Medulla oblongata (tissue), 1 donor: ENCODE measurements at regions not wholly inside any gene's neighbourhood (a gene's known extent, or its start where the extent isn't known, plus 50 kb on each side); places are given as distances from the start of the nearest gene placed in this dataset.

Source experiments
- DNase-seq: peaks from one replicate; pipeline ENCODE4 v3.0.0-alpha.2; 2015; ENCODE audit errors: extremely low spot score

DNA sequence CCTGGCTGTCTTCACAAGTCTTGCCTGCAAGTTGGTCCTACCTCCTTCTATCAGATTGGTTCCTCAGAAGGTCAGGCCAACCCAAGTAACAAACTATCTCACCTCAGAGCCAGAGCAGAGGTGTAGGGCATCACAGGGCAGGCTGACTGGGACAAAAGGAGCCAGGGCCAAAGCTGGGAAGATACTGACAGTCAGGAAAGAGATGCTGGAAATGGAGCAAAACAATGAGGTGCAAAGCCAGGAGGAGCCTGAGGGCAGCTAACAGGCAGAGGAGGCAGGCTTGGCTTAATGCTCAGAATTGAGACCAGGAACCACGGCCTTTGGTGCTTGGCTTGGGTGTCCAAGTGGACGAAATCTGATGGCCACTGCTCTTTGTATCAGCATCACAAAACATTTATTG, 68.4 kb upstream of the PNMA1 start:
- DNase-seq = no peak

DNA sequence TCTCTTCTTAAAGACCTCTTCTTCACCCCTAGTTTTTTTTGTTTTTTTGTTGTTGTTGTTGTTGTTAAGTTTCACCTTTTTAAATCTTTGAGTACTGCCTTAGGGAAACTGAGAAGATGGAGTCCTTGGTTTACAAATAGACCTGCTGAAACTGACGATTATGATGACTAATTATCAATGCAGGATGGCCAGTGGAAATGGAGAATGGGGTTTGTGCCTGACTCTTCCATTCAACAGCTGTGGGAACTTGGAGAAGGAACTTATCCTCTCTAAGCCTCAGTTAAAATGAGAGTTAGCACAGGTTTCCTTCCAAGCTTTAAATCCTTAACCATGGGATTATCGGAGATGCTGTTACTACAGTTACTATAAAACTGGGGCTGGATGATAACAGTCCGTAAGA, 66.7 kb upstream of the PNMA1 start:
- no peak for DNase-seq

DNA sequence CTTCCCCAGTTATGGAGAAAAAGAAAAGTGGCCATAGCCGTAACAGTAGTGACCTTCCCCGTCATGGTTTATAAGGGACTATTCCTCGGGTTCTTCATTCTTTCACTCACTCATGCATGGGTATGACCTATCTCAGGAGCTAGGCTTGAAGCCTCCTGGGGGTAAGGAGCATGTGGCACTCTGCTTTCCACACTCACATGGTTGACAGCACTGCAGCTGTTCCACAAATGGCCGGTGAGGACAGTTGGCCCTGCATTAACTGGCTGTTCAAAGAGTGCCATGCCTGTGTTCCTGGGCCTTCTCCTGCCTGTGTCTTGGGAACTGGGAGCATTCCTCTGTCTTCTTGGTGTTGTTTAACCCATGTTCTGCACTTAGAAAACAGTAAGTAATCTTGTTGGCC, 66.2 kb upstream of the PNMA1 start:
- DNase-seq = no peak

DNA sequence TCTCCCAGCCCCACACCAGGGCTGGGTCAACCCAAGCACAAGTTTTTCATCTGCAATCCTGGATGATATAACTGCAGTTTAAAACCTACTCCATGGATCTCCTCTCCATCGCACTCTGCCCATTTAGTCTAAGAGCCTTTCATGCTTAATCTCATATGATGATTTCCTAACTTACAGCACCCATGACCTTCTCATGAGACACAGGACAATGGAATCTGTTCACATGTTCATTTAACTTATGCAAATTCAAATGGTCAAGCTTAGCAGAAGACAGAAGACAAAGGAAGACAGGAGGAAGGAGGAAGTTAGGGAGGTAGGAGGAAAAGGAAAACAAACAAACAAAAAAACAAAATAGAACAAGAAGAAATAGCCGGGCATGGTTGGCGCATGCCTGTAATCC, 64.6 kb upstream of the PNMA1 start:
- DNase-seq = no peak

DNA sequence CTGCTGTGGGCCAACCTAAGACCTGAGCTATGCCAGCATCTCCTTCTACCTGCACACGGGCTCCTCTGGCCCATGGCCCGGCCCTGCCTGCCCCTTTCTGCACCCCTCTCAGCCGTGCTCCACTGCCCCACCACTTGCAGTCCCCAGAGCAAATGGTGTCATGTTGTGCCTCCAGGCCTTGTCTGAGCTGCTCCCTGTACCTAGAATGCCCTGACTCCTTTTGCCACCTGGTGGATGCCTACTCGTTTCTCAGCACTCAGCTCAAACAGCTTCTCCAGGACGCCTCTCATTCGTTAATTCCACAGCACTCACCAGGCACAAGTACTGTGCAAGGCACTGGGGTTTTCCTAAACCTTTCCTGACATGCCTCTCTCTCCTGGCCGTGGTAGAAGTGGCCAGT, 63.2 kb upstream of the PNMA1 start:
- no peak for DNase-seq

DNA sequence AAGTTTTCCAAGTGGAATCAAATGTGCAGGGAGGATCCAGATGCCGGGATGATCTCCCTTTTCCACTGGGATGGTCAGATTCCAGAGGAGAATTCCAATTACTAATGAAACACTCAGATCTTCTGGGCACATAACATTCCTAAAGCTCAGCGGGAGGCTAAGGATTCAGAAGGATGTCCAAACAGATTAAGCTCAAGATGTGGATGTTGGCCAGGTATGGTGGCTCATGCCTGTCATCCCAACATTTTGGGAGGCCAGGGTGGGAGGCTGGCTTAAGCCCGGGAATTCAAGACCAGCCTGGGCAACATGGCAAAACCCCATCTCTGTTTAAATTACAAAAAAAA, 62.0 kb upstream of the PNMA1 start:
- DNase-seq = no peak

DNA sequence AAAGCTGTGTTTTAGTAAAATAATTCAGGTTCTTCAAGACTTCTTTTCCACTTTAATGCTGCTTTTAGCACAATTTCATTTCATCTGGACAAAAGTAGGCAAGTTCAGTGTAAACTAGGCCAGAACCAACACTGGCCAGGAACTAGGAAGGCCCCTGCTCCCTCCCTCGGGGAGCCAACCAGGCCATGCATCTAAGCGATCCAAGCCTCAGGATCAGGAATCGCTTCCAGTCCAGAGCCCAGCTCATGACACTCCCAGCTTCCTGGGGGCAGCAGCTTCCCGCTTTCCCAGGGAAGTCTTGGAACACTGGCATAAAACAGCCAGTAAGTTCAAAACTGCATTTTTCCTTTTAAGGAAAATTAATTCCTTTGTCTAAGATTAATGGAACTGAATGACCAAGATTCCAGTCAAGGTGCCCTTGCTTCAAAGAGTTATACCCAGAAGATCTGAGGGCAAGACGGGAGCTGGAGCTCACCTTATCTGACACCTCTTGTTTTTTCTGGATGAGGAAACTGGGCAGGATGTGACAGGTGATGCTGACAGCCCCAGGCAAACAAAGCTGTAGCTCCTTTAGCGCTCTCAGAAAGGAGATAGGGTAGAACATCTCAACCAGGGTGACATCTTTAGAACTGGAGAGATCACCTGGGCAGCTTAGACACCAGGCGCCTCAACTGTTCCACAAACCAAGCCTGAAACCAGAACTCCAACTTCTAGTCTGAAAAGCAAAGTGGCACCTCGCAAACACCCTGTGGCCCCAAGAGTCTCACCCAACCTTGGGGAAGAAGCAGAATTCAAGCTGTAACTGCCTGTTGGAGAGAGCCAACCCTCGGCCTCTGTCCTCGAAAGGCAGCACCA, 61.4 kb upstream of the PNMA1 start:
- DNase-seq = no peak

DNA sequence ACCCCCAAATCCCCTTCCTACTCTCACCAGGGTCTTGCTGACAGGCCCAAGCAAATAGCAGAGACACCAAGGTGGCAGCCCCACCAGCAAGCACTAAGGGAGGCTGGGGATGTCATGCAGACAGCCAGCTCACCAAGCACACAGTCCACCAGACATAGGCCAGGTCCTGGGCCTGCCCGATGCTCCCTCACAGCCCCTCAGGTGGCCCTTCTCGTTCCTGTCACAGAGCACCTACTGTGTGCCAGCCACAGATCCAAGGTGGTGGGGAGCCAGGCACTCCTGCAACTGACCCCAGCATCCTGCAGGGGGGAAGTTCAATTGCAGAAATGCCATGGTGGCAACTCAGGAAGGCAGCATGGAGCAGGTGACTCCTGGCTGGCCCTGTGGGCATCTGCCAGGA, 60.5 kb upstream of the PNMA1 start:
- DNase-seq = no peak

DNA sequence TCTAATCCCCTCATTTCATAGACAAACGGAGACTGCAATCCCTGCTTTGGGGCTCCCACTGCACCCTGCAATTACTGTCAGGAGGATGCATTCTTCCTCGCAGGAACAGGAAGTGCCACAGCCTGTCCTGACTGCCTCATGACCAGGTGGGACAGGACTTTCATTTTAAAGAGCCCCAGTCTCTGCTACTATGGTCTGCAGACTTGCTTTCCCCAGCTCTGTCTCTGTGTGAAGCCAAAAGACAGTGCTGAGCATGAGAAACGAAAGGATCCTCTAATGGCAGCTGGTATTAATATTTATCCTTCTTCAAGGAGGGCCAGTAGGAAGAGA, 60.0 kb upstream of the PNMA1 start:
- no peak for DNase-seq

DNA sequence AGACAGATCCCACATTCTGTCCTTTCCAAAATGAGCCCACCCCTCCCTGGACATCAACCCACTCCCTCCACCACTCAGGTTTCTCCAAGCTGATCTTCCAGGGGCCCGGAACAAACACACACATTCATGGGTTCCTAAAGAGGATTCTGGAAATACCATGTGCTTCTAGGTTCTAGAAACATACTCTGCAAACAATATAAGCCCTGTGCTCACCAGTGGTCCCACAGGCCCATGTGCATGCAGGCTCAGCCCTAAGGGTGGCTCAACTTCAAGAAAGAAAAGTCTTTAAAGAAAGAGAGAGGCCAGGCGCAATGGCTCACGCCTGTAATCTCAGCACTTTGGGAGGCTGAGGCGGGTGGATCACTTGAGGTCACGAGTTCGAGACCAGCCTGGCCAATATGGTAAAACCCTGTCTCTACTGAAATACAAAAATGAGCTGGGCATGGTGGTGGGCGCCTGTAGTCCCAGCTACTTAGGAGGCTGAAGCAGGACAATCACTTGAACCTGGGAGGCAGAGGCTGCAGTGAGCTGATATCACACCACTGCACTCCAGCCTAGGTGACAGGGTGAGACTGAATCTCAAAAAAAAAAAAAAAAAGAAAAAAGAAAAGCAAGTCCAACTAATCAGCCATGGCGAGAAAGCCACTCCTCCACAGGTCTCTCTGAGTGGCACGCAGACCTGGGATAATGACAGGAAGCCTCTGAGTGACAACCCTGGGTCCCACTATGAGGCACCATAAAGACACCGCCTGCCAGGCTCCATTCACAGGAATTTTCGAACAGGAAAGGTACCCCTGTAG, 59.5 kb upstream of the PNMA1 start:
- no peak for DNase-seq

DNA sequence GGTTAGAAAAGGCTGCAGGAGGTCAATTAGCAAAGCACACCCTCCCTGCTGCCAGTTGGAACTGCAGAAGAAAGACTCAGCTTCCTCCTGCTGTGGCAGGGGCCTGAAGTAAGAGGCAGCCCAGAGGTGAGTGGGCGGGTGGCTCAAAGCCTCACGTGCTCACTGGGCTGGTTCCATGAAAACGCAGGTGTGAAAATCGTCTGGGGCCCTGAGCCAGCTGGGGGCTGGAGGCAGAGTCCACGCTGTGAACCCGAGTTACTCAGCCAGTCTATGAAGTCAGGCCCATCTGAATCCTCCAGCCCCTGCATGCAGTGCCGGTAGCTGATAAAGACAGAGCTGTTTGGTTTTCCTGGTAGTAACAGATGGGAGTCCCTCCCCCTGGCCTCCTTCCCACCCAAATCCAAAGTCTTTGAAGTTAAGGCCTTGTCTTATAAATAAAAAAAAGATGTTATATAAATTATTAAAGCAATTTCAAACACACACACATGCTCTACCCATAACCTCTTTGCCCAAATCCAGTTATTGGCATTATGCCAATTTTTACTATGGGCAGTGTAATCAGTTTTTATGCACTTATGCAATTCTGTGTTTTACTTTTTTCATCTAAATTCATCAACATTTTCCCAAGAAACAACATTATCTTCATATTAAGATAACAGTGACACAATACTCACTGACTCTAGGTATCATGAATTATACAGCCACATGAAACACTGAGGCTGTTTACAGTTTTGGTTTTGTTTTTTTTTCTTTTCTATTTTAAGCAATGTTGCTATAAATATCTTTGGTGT, 57.9 kb upstream of the PNMA1 start:
- peak; percentile 41 for DNase-seq

DNA sequence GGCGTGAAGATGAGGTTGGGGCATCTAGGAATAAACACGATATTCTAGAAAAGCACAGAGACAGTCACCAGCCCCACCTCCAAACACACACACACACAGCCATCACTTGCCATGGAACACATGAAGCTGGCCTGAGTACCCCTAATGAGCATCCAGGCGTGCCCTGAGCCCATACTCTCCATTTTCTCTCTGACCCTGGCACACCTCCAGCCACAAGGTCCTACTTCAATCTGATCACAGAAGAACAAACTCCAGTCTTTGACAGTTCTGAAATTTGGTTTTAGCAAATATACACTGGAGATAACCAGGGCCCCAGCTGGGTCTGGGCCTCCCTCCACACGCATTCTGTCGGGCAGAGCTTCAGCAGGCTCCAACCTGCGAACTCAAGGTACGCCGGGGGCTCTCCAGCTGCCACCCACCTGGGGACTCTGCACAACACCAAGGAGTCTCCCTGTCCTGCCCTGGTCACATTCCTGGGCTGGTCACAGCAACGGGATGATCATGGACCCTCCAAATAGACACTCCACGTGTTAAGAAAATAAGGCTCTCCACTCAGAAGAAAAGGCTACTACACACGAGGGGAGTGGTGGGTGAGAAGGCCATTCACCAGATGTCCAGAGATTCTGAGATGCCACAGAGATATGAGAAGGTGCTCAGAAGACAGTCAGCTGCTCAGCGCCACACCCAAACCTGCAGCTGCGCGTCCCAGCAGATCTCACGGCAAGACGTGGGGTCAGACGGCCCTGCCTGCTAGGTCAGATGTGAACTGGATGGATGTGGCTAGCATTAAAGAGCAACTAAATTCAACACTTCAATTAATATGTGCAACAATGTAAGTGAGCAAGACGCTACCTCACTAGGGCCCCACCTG, 57.0 kb upstream of the PNMA1 start:
- no peak for DNase-seq

DNA sequence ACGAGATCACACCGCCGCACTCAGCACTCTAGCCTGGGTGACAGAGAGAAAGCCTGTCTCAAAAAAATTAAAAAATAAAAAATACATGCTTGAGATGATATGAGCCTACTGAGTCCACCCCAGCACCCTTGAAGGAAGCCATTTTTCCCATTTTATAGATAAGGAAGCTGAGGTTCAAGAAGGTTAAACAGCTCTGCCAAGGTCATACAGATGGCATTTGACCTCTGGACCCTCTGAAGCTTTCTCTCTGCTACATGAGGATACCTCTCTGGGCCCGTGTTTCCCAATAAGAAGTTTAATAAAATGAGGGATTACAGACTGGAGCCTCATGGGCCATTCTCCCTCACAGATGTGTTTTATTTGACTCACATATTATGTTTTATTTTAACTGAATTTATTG, 53.9 kb upstream of the PNMA1 start:
- no peak for DNase-seq

DNA sequence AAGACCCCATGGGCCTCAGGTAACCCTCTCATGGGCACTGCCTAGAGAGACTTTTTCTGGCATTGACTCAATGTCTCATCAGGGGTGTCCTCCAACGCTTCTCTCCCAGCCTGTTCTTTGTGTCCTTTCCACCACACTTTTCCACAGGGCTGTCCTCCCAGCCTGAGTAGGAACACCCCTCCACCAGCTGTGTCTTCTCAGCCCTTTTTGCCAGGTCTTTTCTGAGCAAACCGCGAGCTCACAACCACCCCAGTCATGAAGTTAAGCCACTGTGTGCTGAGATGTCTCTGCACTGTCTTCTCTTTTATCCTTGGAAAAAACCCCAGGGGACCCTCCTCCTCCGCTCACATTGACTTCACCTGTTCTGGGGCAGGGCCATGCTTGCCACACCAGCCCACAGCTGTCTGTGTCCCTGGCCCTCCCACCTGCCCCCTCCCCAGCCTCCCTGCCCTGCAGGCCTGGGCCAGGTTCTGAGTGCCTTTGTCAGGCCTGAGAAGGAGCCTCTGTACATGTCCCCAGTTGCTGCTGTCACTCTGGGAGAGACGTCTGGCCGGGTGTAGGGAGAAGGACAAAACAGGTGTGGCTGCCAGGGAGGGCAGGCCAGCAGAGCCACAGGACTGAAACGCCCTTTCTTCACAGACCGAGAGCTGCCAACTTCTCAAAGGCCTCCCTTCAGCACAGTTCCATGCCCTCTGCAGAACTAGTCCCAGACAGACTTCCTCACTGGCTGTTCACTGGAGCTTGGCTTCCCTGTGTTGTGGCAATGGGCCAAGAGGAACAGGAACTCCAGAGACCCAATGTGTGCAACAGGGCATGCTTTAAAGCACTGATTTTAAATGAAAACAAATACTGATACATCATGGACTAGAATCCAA, 50.5 kb upstream of the PNMA1 start:
- peak; percentile 92 for DNase-seq
